Fibroblast of skin of back (primary cell): ENCODE measurements at regions not wholly inside any gene's neighbourhood (a gene's known extent, or its start where the extent isn't known, plus 50 kb on each side); places are given as distances from the start of the nearest gene placed in this dataset.

ENCODE experiments used
- DNase-seq: peaks from one replicate; pipeline ENCODE4 v3.0.0-alpha.2; 2013

- no peak for DNase-seq
Observed at GRCh38 chr14:98984719-98985041, 287.3 kb downstream of the BCL11B start.

GRCh38 chr14:98993818-98994217 is 278.2 kb downstream of the BCL11B start:
- no peak for DNase-seq

- DNase-seq: no peak
Observed at GRCh38 chr14:98994561-98994960, 277.4 kb downstream of the BCL11B start.

GRCh38 chr14:98997526-98998205 is 274.3 kb downstream of the BCL11B start:
- DNase-seq: no peak

- no peak for DNase-seq
Observed at GRCh38 chr14:98999345-98999744, 272.7 kb downstream of the BCL11B start.

GRCh38 chr14:98999901-99000300 is 272.1 kb downstream of the BCL11B start:
- no peak for DNase-seq

GRCh38 chr14:99001241-99001640 is 270.8 kb downstream of the BCL11B start:
- no peak for DNase-seq

GRCh38 chr14:99003646-99004045 is 268.4 kb downstream of the BCL11B start:
- DNase-seq: no peak

- no peak for DNase-seq
Observed at GRCh38 chr14:99004112-99004511, 267.9 kb downstream of the BCL11B start.

- peak; percentile 18 for DNase-seq
Observed at GRCh38 chr14:99006276-99006675, 265.7 kb downstream of the BCL11B start.

GRCh38 chr14:99007795-99008194 is 264.2 kb downstream of the BCL11B start:
- no peak for DNase-seq

GRCh38 chr14:99009871-99010270 is 262.1 kb downstream of the BCL11B start:
- peak; percentile 34 for DNase-seq

GRCh38 chr14:99011385-99011784 is 260.6 kb downstream of the BCL11B start:
- no peak for DNase-seq

- DNase-seq: no peak
Observed at GRCh38 chr14:99012703-99013102, 259.3 kb downstream of the BCL11B start.

GRCh38 chr14:99015833-99016232 is 256.2 kb downstream of the BCL11B start:
- DNase-seq: no peak

GRCh38 chr14:99023371-99023770 is 248.6 kb downstream of the BCL11B start:
- no peak for DNase-seq

- no peak for DNase-seq
Observed at GRCh38 chr14:99024926-99025325, 247.1 kb downstream of the BCL11B start.

- DNase-seq: no peak
Observed at GRCh38 chr14:99025418-99025817, 246.6 kb downstream of the BCL11B start.

GRCh38 chr14:99026471-99026870 is 245.5 kb downstream of the BCL11B start:
- peak; percentile 20 for DNase-seq

- no peak for DNase-seq
Observed at GRCh38 chr14:99028041-99028440, 244.0 kb downstream of the BCL11B start.

GRCh38 chr14:99028521-99028920 is 243.5 kb downstream of the BCL11B start:
- DNase-seq: no peak

- DNase-seq: no peak
Observed at GRCh38 chr14:99029145-99029915, 242.7 kb downstream of the BCL11B start.

- DNase-seq: no peak
Observed at GRCh38 chr14:99029916-99030305, 242.1 kb downstream of the BCL11B start.

GRCh38 chr14:99030454-99030853 is 241.5 kb downstream of the BCL11B start:
- no peak for DNase-seq
